Activated CD8-positive, alpha-beta T cell treated with anti-CD3 and anti-CD28 coated beads, Interleukin-2, amount 10 ng/mL, durations not matched to agents 7 days and 5 days (primary cell): ENCODE measurements at regions not wholly inside any gene's neighbourhood (a gene's known extent, or its start where the extent isn't known, plus 50 kb on each side); places are given as distances from the start of the nearest gene placed in this dataset.
"Not testable (repeated sequence)": the region's sequence is repeated elsewhere in the genome, so short reads cannot be mapped to it uniquely, and the experiment has no call there.

ENCODE experiments used
- ATAC-seq: fragments of 150-1000 bp; cut with Tn5 transposase; one replicate; pipeline ENCODE4 v1.10.0; 2021; ENCODE audit warnings: moderate library complexity
- CTCF ChIA-PET: fragments of 350-600 bp; sonication (Branson Sonifier 250); formaldehyde crosslinking; loops from one replicate; lab custom pipeline; 2021; ENCODE audit warnings: antibody characterized with exemption; lab: Charles Lee
- POLR2A ChIA-PET: fragments of 350-600 bp; sonication (Branson Sonifier 250); formaldehyde crosslinking; loops from one replicate; lab custom pipeline; 2021; ENCODE audit warnings: antibody characterized with exemption; lab: Charles Lee
- DNase-seq: peaks from one replicate; pipeline ENCODE4 v3.0.0-alpha.2; 2020
- H3K27ac Mint-ChIP-seq: one replicate; pipeline ENCODE4 v1.8.0; 2021; ENCODE audit warnings: mild to moderate bottlenecking, mixed read lengths
- H3K27me3 Mint-ChIP-seq: one replicate; pipeline ENCODE4 v1.8.0; 2021; ENCODE audit warnings: low read depth, mixed read lengths
- H3K36me3 Mint-ChIP-seq: one replicate; pipeline ENCODE4 v1.8.0; 2021; ENCODE audit warnings: low read depth, mixed read lengths
- H3K4me1 Mint-ChIP-seq: one replicate; pipeline ENCODE4 v1.8.0; 2021; ENCODE audit warnings: low read depth, mixed read lengths
- H3K4me3 Mint-ChIP-seq: one replicate; pipeline ENCODE4 v1.8.0; 2021; ENCODE audit warnings: mild to moderate bottlenecking, mixed read lengths
- H3K9me3 Mint-ChIP-seq: one replicate; pipeline ENCODE4 v1.8.0; 2022; ENCODE audit warnings: mixed read lengths; ENCODE audit not compliant: insufficient read depth

DNA sequence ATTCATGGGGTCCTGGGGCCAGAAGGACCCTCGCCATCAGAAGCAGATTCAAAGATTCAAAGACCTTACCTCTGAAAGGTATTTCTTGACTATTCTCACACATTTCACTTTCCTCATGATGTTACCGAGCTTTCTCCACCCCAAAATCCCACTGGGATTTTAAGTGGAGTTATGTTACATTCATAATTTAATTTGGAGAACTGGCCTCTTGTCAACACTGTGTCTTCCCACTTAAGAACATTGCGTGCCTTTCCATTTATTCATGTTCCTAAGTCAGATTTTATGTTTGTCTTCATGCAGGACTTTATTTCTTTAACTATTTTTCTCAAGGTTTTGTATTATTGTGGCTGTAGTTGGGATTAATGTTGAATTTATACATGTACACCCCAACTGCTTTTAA, 123.5 kb upstream of the BMPER start:
- Mint-ChIP-seq H3K4me3 (no peak overlapping the region), H3K4me1 (peaks cover 2% of the 10 kb centered on the region), H3K27me3 (no peaks in the 10 kb centered on the region), H3K27ac (no peak overlapping the region), H3K9me3 (no peaks in the 10 kb centered on the region), H3K36me3 (no peaks in the 10 kb centered on the region)
- DNase-seq = no peak
- ChIA-PET CTCF (no interaction called here), POLR2A (no interaction called here)
- ATAC-seq = no peak

DNA sequence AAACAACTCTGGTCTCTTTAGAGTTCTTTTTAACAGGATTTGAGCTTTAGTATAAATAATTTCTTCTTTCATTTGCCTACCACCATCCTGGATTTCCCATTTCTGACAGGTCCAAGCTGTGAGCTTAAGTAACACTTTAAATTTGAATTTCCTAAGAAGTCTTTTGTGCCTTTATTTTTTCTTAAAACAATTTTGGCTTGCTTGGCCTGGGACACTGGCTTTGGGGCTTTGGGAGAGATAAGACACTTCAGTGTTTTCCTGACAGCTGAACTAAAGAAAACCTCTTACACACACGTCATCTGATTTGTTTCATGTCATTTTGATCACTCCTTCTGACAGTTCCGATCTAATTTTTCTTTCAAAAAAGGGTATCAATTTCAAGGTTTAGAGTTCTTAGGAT, 121.3 kb upstream of the BMPER start:
- no peaks in the 10 kb centered on the region for H3K9me3 Mint-ChIP-seq
- CTCF ChIA-PET = no interaction called here
- no peak for ATAC-seq
- H3K4me3 Mint-ChIP-seq = no peak overlapping the region
- H3K4me1 Mint-ChIP-seq = peaks cover 2% of the 10 kb centered on the region
- DNase-seq = no peak
- no peaks in the 10 kb centered on the region for H3K36me3 Mint-ChIP-seq
- POLR2A ChIA-PET = no interaction called here
- no peaks in the 10 kb centered on the region for H3K27me3 Mint-ChIP-seq
- no peak overlapping the region for H3K27ac Mint-ChIP-seq

DNA sequence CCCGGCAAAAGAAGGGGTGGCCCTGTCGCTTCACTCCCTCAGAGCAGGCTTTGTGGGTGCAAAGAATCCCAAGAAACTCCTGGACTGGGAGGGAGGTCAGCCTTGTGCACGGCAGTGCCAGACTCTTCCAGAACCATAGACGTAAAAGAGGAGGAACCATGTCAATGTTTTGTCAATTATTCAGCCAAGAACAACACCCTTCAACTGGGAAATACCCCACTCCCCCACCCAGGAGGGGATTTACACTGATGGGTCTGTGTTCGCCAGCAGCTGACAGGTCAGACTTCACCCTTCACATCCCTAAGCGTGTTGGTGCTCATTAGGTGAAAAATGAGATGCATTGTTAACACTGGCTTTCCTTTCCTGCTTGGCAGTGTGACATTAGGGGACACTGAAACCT, 116.8 kb upstream of the BMPER start:
- H3K27me3 Mint-ChIP-seq = no peaks in the 10 kb centered on the region
- ATAC-seq (no peak), DNase-seq (no peak)
- CTCF ChIA-PET = no interaction called here
- no peak overlapping the region for H3K4me3 Mint-ChIP-seq
- POLR2A ChIA-PET = no interaction called here
- no peaks in the 10 kb centered on the region for H3K4me1 Mint-ChIP-seq
- H3K9me3 Mint-ChIP-seq = no peaks in the 10 kb centered on the region
- H3K36me3 Mint-ChIP-seq = no peaks in the 10 kb centered on the region
- no peak overlapping the region for H3K27ac Mint-ChIP-seq

DNA sequence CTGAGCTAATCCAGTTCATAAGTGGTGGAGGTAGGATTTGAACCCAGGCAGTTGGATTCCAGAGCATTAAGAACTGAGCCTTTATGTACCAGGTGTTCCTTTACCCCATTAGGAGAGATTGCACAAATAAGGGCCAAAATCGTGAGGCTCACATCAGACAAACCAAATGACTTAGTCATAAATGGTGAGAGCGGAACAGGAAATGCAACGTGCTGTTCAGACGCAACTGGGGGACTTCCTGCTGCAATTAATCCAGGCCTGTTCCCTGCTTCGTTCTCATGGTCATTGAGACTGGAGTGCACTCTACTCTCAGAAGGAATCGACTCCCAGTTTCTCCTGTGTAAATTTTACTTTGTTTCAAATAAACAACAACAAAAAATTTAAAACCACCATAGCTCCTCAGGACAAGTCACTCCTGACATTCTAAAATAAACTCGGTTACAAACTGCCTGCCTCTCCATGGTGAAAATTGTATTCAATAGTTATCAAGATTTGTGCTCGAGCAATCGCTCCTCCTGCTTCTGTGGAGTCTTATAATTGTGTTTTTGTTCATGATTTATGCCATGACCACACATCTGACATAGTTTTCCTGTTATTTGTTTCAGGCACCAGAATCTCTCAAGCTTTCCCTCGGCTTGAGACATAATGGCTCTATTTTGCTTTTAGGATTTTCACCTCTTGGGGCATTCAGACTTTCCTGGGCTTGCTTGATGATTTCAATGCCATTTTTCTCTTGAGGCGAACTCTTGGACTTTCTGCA, 115.3 kb upstream of the BMPER start:
- H3K27me3 Mint-ChIP-seq = no peaks in the 10 kb centered on the region
- ChIA-PET POLR2A (no interaction called here), CTCF (no interaction called here)
- ATAC-seq (no peak), DNase-seq (no peak)
- H3K36me3 Mint-ChIP-seq = no peaks in the 10 kb centered on the region
- H3K4me1 Mint-ChIP-seq = no peaks in the 10 kb centered on the region
- no peak overlapping the region for H3K27ac Mint-ChIP-seq
- H3K9me3 Mint-ChIP-seq = no peaks in the 10 kb centered on the region
- H3K4me3 Mint-ChIP-seq = no peak overlapping the region

DNA sequence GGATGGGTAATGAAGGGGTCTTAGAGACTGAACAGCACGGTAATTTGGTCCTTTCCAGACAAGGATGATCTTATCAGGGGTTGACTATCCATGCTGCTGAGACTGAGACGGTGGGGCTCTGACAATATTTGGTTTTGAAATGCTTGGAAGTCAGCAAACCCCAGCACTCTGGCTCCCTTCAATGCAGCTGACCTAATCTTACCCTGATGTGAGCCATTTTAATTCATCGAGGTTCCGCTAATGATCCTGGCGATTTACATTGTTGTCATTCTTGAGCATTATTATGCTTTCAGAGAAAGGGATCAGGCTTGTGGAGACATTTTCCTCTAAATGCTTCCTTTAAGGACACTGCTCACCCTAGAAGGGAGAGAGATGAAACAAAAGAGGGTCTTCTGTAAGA, 114.6 kb upstream of the BMPER start:
- Mint-ChIP-seq H3K36me3 (no peaks in the 10 kb centered on the region), H3K27me3 (no peaks in the 10 kb centered on the region), H3K9me3 (no peaks in the 10 kb centered on the region), H3K4me3 (no peak overlapping the region), H3K27ac (no peak overlapping the region), H3K4me1 (no peaks in the 10 kb centered on the region)
- DNase-seq (no peak), ATAC-seq (no peak)
- CTCF ChIA-PET = no interaction called here
- POLR2A ChIA-PET = no interaction called here

DNA sequence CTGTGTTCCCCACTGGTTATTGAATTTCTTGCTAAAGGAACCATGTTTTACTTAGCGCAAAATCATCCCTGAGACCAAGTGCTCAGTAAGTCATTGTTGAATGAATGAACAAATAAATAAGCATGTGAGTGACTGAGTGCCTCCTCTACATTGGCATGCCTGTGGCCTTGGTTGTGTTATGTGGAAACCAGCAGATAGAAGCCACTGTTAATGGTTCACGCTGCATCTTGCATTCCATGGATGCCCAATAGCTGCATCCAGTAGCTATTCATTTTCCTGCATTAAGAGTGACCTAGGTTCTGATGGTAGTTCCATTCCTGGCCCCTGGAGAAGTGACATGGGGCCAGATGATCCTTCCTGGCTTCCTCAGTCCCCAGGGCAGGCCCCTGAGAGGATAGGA, 113.3 kb upstream of the BMPER start:
- ChIA-PET CTCF (no interaction called here), POLR2A (no interaction called here)
- Mint-ChIP-seq H3K4me3 (no peak overlapping the region), H3K9me3 (no peaks in the 10 kb centered on the region), H3K36me3 (no peaks in the 10 kb centered on the region), H3K27ac (no peak overlapping the region), H3K27me3 (no peaks in the 10 kb centered on the region), H3K4me1 (no peaks in the 10 kb centered on the region)
- ATAC-seq (no peak), DNase-seq (no peak)

DNA sequence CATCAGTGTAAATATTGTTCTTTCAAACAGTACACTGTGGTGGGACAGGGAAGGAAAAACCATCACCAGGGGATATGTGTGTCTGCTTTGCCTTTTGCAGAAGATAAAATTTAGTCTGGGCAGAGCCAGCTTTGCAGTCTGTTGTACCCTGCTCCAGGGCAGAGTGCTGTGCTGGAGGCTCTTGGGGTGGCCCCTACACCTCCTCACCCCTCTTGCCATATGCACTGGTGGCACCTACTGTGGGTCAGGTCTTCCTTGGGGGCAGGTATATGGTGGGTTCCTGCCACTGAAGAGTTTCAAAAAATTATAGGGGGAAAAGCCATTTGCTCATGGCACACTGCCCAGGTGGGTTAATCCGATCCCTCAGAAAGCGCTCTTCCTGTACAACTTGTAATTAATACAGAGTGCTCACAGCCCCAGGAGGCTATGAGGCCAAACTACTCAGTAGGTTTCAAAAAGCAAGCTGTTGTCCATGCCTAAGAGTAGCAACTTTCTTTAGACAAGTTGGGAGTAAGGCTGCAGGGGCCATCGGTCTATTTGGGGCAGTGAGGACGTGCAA, 112.7 kb upstream of the BMPER start:
- ChIA-PET CTCF (no interaction called here), POLR2A (no interaction called here)
- Mint-ChIP-seq H3K27ac (no peak overlapping the region), H3K36me3 (no peaks in the 10 kb centered on the region), H3K4me3 (no peak overlapping the region), H3K4me1 (no peaks in the 10 kb centered on the region), H3K9me3 (no peaks in the 10 kb centered on the region), H3K27me3 (no peaks in the 10 kb centered on the region)
- ATAC-seq (no peak), DNase-seq (no peak)

DNA sequence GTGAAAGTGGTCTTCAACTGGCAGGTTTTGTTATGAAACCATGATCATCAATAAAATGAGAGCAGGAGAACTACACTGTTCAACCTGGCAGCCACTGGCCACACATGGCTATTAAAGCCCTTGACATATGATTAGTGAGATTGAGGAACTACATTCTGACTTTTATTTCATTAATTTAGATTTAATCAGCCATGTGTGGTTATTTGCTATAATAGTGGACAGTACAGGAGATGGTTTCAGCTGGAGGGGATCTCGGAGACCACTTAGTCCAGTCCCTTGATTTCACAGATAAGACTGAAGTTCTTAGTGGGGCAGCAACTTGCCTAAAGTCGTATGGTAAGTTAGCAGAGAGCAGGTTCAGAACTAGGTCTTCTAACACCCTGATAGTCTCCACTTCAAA, 111.7 kb upstream of the BMPER start:
- Mint-ChIP-seq H3K36me3 (no peaks in the 10 kb centered on the region), H3K27ac (no peak overlapping the region), H3K4me1 (no peaks in the 10 kb centered on the region), H3K9me3 (no peaks in the 10 kb centered on the region), H3K27me3 (no peaks in the 10 kb centered on the region), H3K4me3 (no peak overlapping the region)
- ATAC-seq (no peak), DNase-seq (no peak)
- POLR2A ChIA-PET = no interaction called here
- CTCF ChIA-PET = no interaction called here

DNA sequence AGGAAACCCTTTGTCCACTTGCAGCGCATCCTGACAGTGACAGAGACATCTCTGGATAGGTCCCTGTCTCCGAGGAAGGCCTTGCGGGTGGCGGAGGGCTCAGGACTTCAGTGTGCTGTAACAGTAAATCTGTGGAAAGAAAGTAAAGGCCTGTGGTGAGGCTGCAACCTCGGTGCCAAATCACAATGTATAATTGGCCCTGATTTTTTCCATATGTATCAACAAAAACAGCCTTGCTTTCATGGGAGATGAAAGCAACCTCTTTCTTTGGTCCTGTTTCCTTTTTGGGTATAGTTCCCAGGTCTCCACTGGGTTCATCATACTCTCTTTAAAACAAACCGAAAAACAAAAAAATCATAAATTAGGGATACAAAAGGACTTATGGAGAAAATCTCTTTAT, 110.9 kb upstream of the BMPER start:
- ChIA-PET POLR2A (no interaction called here), CTCF (no interaction called here)
- H3K9me3 Mint-ChIP-seq = no peaks in the 10 kb centered on the region
- H3K4me1 Mint-ChIP-seq = no peaks in the 10 kb centered on the region
- no peak overlapping the region for H3K4me3 Mint-ChIP-seq
- no peak overlapping the region for H3K27ac Mint-ChIP-seq
- no peaks in the 10 kb centered on the region for H3K27me3 Mint-ChIP-seq
- DNase-seq (no peak), ATAC-seq (no peak)
- no peaks in the 10 kb centered on the region for H3K36me3 Mint-ChIP-seq

DNA sequence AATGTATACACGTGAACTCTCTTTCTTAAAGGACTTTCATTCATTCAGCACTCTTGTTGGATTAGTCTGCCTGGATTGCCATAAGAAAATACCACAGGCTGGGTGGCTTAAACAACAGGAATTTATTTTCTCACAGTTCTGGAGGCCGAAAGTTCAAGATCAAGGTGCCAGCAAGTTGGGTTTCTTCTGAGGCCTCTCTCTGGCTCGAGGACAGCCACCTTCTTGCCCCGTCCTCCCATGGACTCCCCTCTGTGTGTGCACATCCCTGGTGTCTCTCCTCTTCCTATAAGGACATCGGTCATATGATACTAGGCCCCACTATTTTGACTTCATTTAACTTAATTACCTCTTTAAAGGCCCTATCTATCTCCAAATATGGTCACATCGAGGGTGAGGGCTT, 110.4 kb upstream of the BMPER start:
- Mint-ChIP-seq H3K9me3 (no peaks in the 10 kb centered on the region), H3K27ac (no peak overlapping the region), H3K36me3 (no peaks in the 10 kb centered on the region), H3K4me1 (no peaks in the 10 kb centered on the region), H3K4me3 (no peak overlapping the region), H3K27me3 (no peaks in the 10 kb centered on the region)
- ATAC-seq = no peak
- ChIA-PET POLR2A (no interaction called here), CTCF (no interaction called here)
- DNase-seq = no peak

DNA sequence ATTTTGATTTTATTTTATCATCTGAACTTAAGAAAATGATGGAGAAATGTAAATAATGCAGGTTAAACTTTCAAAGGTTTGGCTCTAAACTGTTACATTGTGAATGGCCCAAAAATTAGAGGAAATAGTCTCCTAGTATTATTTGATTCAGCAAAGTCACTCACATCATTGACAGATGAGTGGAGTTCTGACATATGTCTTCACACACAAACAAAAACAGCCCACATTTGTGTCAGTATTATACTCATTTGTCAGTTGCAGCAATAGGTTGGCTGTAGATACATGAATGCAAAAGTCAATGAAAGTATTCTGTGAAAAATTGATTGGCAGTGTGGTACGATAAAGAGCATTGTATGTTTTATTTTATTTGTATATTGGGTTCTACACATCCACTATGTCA, 108.8 kb upstream of the BMPER start:
- Mint-ChIP-seq H3K36me3 (no peaks in the 10 kb centered on the region), H3K9me3 (no peaks in the 10 kb centered on the region)
- POLR2A ChIA-PET = no interaction called here

DNA sequence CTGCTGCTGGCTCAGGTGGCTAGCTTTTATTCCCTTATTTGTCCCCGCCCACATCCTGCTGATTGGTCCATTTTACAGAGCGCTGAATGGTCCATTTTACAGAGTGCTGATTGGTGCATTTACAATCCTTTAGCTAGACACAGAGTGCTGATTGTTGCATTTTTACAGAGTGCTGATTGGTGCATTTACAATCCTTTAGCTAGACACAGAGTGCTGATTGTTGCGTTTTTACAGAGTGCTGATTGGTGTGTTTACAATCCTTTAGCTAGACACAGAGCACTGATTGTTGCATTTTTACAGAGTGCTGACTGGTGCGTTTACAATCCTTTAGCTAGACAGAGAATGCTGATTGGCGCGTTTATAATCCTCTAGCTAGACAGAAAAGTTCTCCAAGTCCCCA, 107.8 kb upstream of the BMPER start:
- H3K27ac Mint-ChIP-seq, ATAC-seq, POLR2A ChIA-PET, H3K27me3 Mint-ChIP-seq, H3K9me3 Mint-ChIP-seq, H3K36me3 Mint-ChIP-seq, H3K4me3 Mint-ChIP-seq, CTCF ChIA-PET, H3K4me1 Mint-ChIP-seq, DNase-seq: not testable (repeated sequence)

More for the DNA sequence above, 108.8 kb upstream of the BMPER start:
- CTCF ChIA-PET = no interaction called here
- Mint-ChIP-seq H3K27ac (no peak overlapping the region), H3K27me3 (no peaks in the 10 kb centered on the region), H3K4me1 (no peaks in the 10 kb centered on the region), H3K4me3 (no peak overlapping the region)
- no peak for ATAC-seq
- no peak for DNase-seq
